GM18867 (cell line): ENCODE measurements at regions not wholly inside any gene's neighbourhood (a gene's known extent, or its start where the extent isn't known, plus 50 kb on each side); places are given as distances from the start of the nearest gene placed in this dataset.

Source experiments
- ATAC-seq: cut with Tn5 transposase; IDR thresholded peaks from one replicate; pipeline ENCODE4 v1.9.1; 2021; ENCODE audit warnings: mild to moderate bottlenecking, moderate library complexity; ENCODE audit not compliant: unreplicated experiment

DNA sequence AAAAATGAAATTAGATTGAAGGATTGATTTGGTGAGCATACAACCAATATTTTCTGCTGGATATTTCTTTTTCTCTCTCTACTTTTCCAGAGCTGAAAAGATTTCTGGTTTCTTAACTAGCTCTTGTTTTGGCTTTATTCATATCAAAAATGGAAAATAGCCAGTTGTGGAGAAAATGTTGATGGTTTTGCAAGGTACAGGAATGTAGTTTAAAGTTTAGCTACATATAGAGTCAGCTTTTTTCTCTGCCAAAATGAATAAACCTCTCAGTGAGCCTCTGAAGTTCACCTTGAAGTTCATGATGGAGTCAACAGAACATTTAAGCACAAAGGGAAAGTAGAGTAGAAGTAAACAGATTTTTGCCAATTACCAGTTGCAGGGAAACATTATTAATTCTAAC lies 720.5 kb upstream of the ALCAM start:
- no peak for ATAC-seq

DNA sequence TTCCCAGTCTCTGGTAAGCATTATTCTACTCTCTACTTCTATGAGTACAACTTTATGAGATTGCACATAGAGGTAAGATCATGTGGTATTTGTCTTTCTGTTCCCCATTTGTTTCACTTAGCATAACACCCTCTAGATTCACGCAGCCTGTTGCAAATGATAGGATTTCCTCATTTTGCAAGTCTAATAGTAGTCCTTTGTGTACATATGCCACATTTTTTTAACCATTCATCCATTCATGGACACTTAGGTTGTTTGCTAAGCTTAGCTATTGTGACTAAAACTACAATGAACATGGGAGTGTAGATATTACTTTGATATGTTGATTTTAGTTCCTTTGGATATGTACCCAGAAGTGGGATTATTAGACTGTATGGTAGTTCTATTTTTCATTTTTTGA lies 717.9 kb upstream of the ALCAM start:
- no peak for ATAC-seq

- ATAC-seq = no peak
Observed at GRCh38 chr3:104669083-104669482, 697.6 kb upstream of the ALCAM start.

DNA sequence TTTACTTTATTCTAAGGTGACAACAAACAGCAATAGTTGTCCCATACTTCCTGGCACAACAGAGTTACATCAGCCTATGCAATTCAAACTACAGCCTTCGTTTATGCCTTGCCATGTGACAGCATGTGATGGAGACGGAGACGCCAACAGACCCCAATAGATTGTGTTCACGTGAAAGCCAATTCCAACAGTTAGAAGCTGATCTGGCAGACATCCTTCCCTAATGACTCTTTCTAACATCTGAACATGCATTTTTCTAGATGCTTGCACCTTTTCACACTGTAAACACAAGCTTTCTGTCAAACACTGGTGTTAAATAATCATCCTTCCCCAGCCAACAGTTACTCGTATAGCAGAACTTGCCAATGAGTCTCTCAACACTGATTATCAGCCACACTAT lies 694.4 kb upstream of the ALCAM start:
- no peak for ATAC-seq

DNA sequence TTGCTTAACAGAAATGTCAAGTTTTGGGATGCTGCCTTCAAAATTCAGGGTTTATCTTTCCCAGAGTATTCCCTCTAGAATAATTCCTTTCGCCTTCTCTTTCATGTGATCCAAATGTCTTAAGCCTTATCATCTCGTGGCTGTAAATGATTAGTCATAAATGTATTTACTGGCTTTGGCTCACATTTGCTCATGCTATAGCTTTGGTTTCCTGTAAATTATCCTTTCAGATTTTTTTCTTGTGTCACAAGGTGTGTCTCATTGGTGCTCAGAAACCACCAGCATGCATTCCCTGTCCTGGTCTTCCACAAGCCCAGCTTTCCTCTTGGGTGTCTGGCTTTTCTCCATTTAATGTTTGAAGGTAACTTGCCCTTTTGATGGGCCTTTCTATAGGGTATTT lies 692.7 kb upstream of the ALCAM start:
- ATAC-seq = no peak

GRCh38 chr3:104676241-104676640 lies 690.5 kb upstream of the ALCAM start:
- no peak for ATAC-seq

GRCh38 chr3:104677932-104678331 lies 688.8 kb upstream of the ALCAM start:
- ATAC-seq = no peak

- no peak for ATAC-seq
Observed at GRCh38 chr3:104685492-104685891, 681.2 kb upstream of the ALCAM start.

DNA sequence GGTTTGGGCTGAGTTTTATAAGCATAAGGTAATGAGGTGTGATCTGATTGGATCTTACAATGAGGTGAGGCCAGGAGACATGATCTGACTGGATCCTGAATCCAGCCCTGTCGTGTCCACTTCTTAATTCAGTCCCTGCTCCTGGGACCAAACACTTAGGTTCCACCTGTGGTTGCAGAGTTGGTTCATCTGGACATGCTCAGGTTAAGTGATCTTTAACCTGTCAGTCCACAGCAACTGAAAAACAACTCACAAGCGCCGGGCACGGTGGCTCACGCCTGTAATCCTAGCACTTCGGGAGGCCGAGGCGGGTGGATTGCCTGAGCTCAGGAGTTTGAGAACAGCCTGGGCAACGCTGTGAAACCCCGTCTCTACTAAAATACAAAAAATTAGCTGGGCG lies 679.3 kb upstream of the ALCAM start:
- ATAC-seq = no peak

DNA sequence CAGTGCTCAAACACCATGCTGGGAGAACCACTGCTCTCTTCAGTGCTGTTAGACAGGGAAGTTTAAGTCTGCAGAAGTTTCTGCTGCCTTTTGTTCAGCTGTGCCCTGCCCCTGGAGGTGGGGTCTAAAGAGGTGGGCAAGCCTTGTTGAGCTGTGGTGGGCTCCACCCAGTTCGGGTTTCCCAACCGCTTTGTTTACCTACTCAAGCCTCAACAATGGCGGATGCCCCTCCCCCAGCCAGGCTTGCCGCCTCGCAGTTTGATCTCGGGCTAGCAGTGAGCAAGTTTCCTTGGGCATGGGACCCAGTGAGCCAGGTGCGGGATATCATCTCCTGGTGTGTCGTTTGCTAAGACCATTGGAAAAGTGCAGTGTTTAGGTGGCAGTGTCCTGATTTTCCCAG lies 670.2 kb upstream of the ALCAM start:
- no peak for ATAC-seq

GRCh38 chr3:104711406-104711805 lies 655.3 kb upstream of the ALCAM start:
- ATAC-seq = no peak

- no peak for ATAC-seq
Observed at GRCh38 chr3:104715972-104716371, 650.7 kb upstream of the ALCAM start.

- ATAC-seq = peak; percentile 29
Observed at GRCh38 chr3:104717828-104718196, 648.9 kb upstream of the ALCAM start.

DNA sequence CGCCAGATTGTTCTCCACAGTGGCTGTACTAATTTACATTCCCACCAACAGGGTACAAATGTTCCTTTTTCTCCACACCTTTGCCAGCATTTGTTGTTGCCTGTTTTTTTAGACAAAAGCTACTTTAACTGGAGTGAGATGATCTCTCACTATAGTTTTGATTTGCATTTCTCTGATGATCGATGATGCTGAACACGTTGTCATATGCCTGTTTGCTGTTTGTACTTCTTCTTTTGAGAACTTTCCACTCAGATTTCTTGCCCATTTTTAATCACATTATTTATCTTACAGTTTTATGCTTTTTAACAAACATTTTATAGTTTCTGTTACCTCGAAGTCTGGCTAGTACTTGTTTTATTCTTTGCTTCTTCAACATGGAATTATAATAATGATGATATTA lies 643.7 kb upstream of the ALCAM start:
- ATAC-seq = no peak

GRCh38 chr3:104731074-104731473 lies 635.6 kb upstream of the ALCAM start:
- no peak for ATAC-seq

DNA sequence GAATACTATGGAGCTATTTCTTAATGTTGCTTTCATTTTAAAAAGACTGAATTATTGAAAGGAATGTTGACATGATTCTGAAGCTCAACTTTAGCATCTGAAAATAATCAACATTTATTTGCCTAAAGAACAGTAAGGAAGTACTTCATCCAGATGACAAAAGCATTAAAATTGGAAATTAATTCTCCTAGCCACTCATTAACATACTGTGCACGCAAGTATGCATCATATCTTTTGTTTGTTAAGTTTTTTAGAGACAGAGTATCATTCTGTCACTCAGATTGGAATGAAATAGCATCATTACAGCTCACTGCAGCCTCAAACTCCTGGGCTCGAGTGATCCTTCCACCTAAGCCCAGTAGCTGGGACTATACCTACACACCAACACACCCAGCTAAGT lies 632.1 kb upstream of the ALCAM start:
- no peak for ATAC-seq

GRCh38 chr3:104735691-104736090 lies 631.0 kb upstream of the ALCAM start:
- no peak for ATAC-seq

GRCh38 chr3:104738271-104738670 lies 628.4 kb upstream of the ALCAM start:
- ATAC-seq = no peak

DNA sequence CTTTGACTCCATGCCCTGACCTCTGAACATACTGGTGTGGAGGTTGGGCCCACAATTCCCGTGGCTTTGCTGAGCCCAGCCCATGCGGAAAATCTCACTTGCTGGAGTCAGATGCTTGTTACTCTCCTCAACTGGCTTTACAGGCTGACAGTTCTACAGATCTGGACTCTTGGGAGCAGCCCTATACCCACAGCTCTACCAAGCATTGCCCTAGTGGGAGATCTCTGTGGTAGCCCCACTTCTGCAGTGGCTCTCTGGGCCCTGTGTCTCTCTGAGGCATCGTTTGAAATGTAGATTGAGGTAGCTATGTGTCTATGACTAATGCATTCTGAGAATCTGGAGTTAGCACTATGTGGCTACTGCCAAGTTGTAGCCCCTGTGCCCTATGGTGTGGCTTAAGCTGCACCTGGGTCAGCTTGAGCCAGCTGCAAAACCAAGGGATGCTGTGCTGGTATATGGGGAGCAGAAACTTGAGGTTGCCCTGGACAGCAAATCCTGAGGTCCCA lies 625.8 kb upstream of the ALCAM start:
- no peak for ATAC-seq

DNA sequence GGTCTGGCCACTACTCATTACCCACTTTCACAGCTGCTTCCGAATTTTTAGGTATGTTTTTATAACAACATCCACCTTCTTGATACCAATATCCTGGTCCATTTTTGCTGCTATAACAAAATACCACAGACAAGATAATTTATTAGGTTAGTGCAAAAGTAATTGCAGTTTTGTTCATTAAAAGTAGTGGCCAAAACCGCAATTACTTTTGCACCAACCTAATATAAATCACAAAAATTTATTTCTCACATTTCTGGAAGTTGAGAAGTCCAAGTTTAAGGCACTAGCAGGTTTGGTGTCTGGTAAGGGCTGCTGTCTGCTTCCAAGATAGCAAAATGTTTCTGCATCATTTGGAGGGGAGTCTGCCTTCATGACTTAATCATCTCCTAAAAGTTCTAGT lies 624.7 kb upstream of the ALCAM start:
- ATAC-seq = no peak

DNA sequence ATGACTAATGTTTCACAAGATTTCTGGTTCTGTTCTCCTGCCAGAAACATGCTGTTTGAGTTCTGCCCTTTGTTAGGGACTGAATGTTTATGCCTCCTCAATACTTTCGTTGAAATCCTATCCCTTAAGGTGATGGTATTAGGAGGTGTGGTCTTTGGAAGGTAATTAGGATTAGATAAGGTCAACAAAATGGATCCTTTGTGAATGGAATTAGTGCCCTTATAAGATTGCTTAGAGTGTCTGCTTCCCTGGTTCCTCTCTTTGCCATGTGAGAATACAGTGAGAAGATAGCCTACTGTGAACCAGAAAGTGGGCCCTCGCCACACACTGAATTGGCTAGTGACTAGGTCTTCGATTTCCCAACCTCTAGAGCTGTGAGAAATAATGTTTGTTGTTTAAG lies 621.4 kb upstream of the ALCAM start:
- ATAC-seq = no peak

GRCh38 chr3:104746056-104746455 lies 620.7 kb upstream of the ALCAM start:
- ATAC-seq = no peak

DNA sequence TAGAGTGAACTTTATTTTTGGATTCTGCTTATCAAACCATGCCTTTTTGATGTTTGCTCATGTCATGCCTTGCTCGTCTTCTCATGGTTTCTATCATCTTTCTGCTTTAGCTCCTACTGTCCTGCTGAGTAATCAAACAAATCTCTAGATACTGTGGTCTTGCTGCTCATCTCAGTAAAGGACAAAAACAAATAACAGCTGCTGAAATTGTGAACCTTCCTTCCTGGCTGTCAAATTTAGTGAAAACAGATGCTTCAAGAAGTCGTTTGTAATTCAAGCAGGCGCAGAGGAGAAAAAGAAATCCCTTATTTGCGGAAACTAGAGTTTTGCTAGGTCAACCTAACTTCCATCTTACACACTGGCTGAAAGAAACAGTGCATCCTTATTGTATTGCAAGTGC lies 616.1 kb upstream of the ALCAM start:
- ATAC-seq = no peak

DNA sequence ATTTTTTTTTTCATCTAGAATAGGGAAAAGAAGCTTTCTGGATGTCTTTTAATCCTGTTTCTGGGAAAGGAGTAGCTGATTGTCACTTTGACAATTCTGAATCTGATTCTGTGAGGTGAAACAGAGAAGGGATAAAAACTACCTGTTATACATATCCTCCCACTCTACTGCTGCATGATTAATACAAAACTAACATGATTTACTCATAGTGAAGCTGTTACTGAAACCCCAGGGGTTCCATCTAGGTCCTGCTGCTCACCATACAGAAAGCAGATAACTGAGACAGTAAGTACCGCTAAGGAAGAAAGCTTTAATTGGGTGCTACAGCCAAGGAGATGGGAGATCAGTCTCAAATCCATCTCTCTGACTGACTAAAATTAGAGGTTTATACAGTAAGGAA lies 610.9 kb upstream of the ALCAM start:
- ATAC-seq = no peak
